ENCODE measurements at regions not wholly inside any gene's neighbourhood (a gene's known extent, or its start where the extent isn't known, plus 50 kb on each side); places are given as distances from the start of the nearest gene placed in this dataset.
"Not testable (repeated sequence)": the region's sequence is repeated elsewhere in the genome, so short reads cannot be mapped to it uniquely, and the experiment has no call there.

- DNase-seq (ENCODE audit: low read depth, low spot score) = not testable (repeated sequence)
These were observed 60.0 kb upstream of the GPC3 start for GRCh38 chrX:134045372-134045771.

DNA sequence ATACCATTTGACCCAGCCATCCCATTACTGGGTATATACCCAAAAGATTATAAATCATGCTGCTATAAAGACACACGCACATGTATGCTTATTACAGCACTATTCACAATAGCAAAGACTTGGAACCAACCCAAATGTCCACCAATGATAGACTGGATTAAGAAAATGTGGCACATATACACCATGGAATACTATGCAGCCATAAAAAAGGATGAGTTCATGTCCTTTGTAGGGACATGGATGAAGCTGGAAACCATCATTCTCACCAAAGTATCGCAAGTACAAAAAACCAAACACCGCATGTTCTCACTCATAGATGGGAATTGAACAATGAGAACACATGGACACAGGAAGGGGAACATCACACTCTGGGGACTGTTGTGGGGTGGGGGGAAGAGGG lies 81.7 kb upstream of the GPC3 start:
- DNase-seq (ENCODE audit: low read depth, low spot score) = not testable (repeated sequence)

DNA sequence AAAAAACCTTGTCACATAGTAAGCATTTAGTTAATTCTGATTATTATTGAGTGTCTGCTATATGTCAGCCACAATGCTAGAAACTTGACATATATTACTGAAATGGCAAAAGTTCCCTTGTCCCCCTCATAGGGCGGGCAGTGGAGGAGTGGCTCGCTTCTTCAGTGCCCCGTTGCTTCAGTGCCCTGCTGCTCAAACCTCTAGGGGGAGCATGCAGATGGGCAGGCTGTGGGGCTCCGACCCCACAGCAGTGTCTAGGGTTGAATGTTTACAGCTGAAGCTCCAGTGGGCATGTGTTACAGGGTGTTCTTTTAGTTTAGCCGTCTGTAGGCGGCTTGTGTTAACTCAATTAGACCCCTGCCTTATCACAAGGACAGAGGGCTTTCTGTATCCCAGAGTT lies 86.5 kb upstream of the GPC3 start:
- DNase-seq (ENCODE audit: low read depth, low spot score) = not testable (repeated sequence)

DNA sequence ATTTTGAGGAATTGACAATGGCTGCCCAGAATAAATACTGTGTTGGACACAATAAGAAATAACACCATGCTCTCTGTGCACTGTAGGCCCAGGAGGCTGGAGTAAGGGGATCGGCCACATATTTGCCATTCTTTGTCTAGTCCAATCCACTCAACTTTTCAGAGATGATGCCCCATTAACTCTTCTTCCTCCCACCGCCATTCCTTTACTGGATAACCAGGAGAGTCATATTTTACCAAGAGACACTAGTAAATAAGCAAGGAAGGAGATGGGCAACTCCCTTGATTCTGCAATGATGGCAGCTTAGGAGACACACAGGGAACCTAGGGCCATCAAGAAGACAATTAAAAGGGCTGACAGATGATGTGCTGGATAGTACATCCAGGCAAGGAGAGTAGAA lies 87.9 kb upstream of the GPC3 start:
- DNase-seq (ENCODE audit: low read depth, low spot score) = no peak

- no peak for DNase-seq (ENCODE audit: low read depth, low spot score)
These were observed 88.8 kb upstream of the GPC3 start for GRCh38 chrX:134074151-134074550.

DNA sequence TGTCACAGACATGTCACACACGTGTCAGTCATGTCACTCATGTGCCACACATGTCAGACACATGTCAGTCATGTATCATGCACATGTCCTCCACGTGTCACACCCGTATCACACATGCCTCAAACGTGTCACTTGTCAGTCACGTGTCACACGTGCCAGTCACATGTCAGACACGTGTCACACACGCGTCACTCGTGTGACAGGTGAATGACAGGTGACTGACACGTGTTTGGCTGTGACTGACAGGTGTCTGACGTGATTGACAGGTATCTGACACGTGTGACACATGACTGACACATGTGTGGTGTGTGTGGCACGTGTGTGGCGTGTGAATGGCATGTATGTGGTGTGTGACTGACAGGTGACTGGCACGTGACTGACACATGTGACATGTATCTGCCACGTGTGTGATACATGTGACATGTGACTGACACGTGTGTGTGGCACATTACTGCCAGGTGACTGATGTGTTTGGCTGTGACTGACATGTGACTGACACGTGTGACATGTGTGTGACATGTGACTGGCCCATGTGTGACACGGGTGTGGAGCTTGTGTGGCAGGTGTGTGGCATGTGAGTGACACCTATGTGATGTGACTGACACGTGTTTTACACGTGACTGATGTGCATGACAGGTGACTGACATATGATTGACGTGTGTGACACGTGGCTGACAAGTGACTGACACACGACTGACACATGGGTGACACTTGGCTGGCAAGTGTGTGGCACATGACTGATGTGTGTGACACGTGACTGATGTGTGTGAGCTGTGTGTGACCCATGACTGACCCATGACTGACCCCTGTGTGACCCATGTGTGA lies 90.7 kb upstream of the GPC3 start:
- no peak for DNase-seq (ENCODE audit: low read depth, low spot score)

DNA sequence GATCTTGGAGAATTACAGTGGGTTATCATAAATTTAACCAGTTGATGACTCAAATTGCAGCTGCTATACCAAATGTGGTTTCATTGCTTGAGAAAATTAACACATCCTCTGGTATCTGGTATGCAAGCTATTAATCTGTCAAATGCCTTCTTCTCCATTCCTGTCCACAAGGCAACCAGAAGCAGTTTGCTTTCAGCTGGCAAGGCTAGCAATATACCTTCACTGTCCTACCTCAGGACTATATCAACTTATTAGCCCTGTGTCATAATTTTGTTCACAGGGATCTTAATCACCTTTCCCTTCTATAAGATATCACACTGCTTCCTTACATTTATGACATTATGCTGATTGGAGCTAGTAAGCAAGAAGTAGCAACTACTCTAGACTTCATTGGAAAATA lies 110.0 kb upstream of the GPC3 start:
- DNase-seq (ENCODE audit: low read depth, low spot score) = no peak

DNA sequence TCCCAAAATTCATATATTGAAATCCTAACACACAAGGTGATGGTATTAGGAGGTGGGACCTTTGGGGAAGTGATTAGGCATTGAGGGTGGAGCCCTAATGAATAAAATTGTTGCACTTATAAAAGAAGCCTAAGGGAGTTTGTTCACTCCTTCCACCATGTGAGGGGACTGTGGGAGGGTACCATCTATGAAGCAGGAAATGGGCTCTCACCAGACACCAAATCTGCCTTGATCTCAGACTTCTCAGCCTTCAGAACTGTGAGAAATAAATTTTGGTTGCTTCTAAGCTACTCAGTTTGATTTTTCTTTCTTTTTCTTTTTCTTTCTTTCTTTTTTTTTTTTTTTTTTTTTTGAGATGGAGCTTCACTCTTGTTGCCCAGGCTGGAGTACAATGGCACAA lies 116.2 kb upstream of the GPC3 start:
- DNase-seq (ENCODE audit: low read depth, low spot score) = no peak

DNA sequence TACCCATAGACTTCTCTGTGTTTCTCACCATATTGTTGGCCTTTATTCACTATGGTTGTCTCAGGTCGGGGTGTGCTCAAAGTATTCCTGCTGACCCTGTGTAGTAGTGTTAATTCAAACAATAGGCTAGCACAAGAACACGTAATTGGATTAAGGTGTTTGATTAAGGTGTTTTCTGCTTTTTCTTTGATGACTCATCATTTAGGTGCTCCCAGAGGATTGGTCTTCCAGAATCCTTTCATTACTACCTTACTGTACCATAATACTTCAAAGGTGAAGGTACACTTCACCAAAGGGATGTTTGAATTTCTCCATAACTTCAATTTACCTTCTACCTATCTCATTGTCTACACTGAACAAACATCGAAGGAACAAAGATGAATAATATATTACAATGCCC lies 121.7 kb upstream of the CCDC160 start:
- no peak for DNase-seq (ENCODE audit: low read depth, low spot score)

DNA sequence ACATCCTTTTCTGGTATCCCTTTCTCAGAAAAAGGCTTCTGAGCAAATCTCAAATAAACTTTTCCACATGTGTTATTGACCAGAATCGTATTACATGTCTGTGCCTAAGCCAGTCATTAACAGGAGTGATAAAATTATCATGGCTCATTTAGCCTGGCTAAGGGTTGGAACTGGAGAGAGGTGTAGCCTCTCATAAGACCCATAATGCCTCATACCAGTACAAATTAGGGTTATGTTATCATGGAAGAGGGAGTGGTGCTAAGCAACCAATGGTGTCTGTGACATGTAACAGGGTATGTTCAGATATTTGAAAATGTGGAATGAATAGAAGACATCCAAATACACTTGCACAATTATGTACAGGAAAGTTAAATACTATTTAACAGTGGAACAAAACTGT lies 99.6 kb upstream of the CCDC160 start:
- DNase-seq (ENCODE audit: low read depth, low spot score) = no peak

GRCh38 chrX:134139090-134139489 lies 97.9 kb upstream of the CCDC160 start:
- no peak for DNase-seq (ENCODE audit: low read depth, low spot score)

- DNase-seq (ENCODE audit: low read depth, low spot score) = no peak
These were observed 92.8 kb upstream of the CCDC160 start for GRCh38 chrX:134144231-134144630.

- DNase-seq (ENCODE audit: low read depth, low spot score) = no peak
These were observed 90.5 kb upstream of the CCDC160 start for GRCh38 chrX:134146493-134146892.

DNA sequence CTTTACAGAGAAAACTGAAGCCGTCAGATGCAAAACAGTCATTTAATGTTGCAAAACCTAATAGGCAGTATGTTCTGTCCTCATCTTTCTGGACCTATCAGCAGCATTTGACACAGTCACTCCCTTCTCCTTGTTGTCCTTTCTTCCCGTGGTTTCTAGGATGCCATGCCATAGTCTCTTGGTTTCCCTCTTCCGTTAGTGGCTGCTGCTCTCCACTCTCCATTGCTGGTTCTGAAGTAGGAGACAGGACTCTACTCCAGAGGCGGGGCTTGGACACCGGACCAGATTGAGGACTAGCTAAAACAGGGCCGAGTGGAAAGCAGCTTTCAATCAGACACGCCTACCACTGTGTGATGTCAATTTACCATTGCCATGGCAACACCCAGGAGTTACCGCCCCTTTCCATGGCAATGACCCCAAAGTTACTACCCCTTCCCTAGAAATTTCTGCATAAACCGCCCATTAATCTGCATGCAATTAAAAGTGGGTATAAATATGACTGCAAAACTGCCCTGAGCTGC lies 88.8 kb upstream of the CCDC160 start:
- DNase-seq (ENCODE audit: low read depth, low spot score) = no peak

DNA sequence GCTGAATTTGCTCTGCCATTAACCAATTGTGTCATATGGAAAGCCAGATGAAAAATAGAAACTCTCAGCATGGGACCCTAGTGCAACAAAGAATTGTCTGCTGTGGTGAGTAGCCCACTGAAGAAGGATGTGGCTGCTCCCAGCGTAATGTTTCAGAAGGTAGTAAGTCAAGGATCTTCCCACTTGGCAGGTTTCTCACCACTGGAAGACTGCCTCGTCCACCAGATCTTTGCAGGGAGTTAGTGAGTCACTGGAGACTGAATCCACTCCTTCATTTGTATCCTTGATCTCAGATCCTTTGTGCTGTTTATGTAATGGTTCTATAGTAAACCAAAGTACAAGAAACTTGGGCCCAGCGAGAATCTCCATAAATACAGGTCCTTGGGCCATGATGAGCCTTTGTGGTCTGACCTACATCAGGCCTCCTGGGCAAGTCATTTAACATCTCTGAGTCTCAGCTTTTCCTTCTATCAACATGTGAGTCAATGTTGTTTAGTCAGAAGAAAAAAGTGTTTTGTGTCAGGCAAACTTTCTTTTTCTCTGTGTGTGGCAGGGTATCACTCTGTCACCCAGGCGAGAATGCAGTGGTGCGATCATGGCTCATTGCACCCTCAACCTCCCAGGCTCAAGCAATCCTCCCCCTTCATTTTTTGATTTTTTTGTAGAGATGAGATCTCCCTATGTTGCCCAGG lies 78.0 kb upstream of the CCDC160 start:
- no peak for DNase-seq (ENCODE audit: low read depth, low spot score)

DNA sequence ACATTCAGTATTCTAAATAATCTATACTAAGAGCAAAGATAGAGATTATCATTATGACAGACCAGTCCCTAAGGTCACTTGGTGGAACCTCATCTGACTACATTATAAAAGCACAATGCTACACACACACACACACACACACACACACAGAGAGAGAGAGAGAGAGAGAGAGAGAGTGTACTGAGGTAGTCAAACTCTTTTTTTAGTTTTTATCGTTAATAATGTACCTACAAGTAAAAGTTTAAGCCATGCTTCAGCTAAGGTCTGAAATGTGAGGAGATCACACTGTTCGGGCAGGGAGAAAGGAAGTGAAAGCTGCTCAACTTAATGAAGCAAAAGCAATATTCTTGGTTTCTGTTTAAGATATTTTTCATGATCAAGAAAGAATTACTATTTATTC lies 75.8 kb upstream of the CCDC160 start:
- DNase-seq (ENCODE audit: low read depth, low spot score) = no peak

- DNase-seq (ENCODE audit: low read depth, low spot score) = no peak
These were observed 75.0 kb upstream of the CCDC160 start for GRCh38 chrX:134162032-134162431.

- DNase-seq (ENCODE audit: low read depth, low spot score) = no peak
These were observed 73.1 kb upstream of the CCDC160 start for GRCh38 chrX:134163836-134164235.

DNA sequence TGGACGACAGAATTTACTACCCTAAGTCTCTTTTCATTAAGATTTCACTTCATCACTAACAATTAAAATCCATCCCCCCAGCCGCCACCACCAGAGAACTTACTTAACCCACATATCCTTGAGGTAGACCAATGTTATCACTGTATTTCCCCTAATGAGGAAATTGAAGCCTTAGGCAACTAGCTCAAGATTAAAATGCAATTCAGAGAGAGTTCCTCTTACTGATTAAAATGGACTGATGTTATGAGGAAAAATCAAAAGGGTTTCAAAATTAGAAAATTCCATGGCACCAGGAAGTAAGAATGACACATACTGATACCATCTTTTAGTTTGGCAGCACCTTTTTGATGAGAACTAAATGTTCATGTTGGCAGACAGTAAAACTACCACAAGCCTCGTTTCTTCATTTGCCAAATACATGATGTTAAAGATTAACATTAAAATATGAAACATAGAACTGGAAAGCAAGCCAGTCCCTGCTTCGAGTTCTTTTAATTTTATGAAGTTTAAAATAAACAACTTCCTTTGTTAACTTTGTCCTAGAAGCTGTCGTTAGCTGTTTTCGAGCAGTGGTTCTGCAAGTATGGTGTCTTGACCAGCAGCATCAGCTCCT lies 69.3 kb upstream of the CCDC160 start:
- no peak for DNase-seq (ENCODE audit: low read depth, low spot score)

DNA sequence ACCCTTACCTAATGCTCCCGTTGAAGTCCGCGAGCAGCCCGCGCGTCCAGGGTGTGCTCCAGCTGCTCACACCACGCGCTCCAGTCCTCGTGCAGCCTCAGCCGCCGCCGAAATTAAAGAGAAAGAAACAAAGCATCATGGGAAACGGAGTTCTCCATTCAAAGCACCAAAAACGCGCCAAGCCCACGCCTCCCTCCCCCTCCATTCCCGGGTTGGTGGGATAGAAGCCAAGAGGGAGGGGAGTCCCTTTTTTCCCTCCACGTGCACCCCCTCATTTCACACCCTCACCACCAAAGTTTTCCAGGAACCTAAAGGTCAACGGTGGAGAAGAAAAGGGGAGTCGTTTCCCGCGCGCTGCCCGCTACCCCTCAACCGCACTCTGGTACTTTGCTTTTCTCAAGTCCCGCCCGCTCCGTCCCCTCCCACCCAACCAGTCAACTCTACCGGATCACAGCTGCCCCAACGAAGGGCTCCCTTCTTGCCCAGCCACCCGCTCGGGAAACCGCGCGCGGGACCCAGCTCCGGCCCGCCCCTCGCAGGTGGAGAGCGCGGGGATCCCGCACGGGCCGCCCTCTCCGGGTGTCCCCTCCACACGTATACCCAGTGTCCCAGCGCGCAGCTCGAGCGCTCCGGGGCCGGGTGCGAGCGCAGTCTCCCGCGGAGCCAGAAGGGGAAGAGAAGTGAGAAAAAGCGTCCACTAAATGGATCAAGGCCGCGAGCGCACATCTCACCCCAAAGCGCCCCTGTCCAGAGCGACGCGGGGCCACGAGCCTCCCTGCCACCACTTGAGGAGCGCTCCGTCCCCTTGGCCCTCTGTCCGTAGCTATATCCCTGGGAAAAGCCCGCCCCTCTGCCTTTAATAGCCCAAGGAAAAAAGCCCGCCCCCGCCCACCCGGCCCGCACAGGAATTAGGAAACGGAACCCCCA lies 65.1 kb upstream of the CCDC160 start:
- DNase-seq (ENCODE audit: low read depth, low spot score) = no peak

GRCh38 chrX:134172588-134173259 lies 64.3 kb upstream of the CCDC160 start:
- no peak for DNase-seq (ENCODE audit: low read depth, low spot score)

All from activated naive CD8-positive, alpha-beta T cell treated with anti-CD3 and anti-CD28 coated beads, Interleukin-2, amount 50 U/mL, for 16 hours (primary cell).